Erythroblast (primary cell): ENCODE measurements at regions not wholly inside any gene's neighbourhood (a gene's known extent, or its start where the extent isn't known, plus 50 kb on each side); places are given as distances from the start of the nearest gene placed in this dataset.

ENCODE experiments used
- DNase-seq, 2 experiments: peaks; one replicate each; lab custom pipeline; 2025; lab: John Stamatoyannopoulos, UW
- GATA1 ChIP-seq: IDR thresholded peaks from 2 replicates; pipeline ENCODE4 v1.6.1; 2011; ENCODE audit warnings: low read depth, mild to moderate bottlenecking, control low read depth, low read length, moderate library complexity
- POLR2A ChIP-seq: IDR thresholded peaks from 2 replicates; pipeline ENCODE4 v1.6.1; 2011; ENCODE audit warnings: mild to moderate bottlenecking, low read length

GRCh38 chr6:44036699-44037101 is 90.6 kb downstream of the MRPL14 start:
- DNase-seq: no peak
- TF ChIP-seq GATA1 (no peak), POLR2A (no peak)

GRCh38 chr6:44036196-44036595 is 91.1 kb downstream of the MRPL14 start:
- no peak for DNase-seq

GRCh38 chr6:44035621-44036020 is 91.6 kb downstream of the MRPL14 start:
- no peak for TF ChIP-seq POLR2A
- no peak for TF ChIP-seq GATA1
- DNase-seq: no peak

More at GRCh38 chr6:44036196-44036595, 91.1 kb downstream of the MRPL14 start:
- TF ChIP-seq POLR2A (no peak), GATA1 (no peak)

GRCh38 chr6:44034931-44035345 is 92.3 kb downstream of the MRPL14 start:
- no peak for TF ChIP-seq GATA1
- TF ChIP-seq POLR2A: no peak

GRCh38 chr6:44034391-44034861 is 92.8 kb downstream of the MRPL14 start:
- TF ChIP-seq POLR2A: no peak
- TF ChIP-seq GATA1: no peak
- DNase-seq: no peak

More at GRCh38 chr6:44034931-44035345, 92.3 kb downstream of the MRPL14 start:
- DNase-seq: no peak

- no peak for DNase-seq
- TF ChIP-seq GATA1 (no peak), POLR2A (no peak)
Measured at GRCh38 chr6:44030812-44031454, 96.3 kb downstream of the MRPL14 start.

GRCh38 chr6:44029444-44030185 is 97.6 kb downstream of the MRPL14 start:
- TF ChIP-seq POLR2A: no peak
- no peak for TF ChIP-seq GATA1
- no peak for DNase-seq

- no peak for TF ChIP-seq GATA1
- no peak for TF ChIP-seq POLR2A
- no peak for DNase-seq
Measured at GRCh38 chr6:44028789-44029310, 98.4 kb downstream of the MRPL14 start.

- TF ChIP-seq GATA1 (no peak), POLR2A (no peak)
- DNase-seq: no peak
Measured at GRCh38 chr6:44025226-44025625, 102.0 kb downstream of the MRPL14 start.

GRCh38 chr6:44024574-44025219 is 102.6 kb downstream of the MRPL14 start:
- DNase-seq: no peak
- TF ChIP-seq GATA1 (no peak), POLR2A (no peak)

GRCh38 chr6:44023586-44024454 is 103.4 kb downstream of the MRPL14 start:
- TF ChIP-seq GATA1: no peak
- TF ChIP-seq POLR2A: no peak
- no peak for DNase-seq

- no peak for DNase-seq
- TF ChIP-seq POLR2A: no peak
Measured at GRCh38 chr6:44022671-44023352, 104.4 kb downstream of the MRPL14 start.
